SK-N-MC (cell line): ENCODE measurements at regions not wholly inside any gene's neighbourhood (a gene's known extent, or its start where the extent isn't known, plus 50 kb on each side); places are given as distances from the start of the nearest gene placed in this dataset.

Source experiments
- EZH2 ChIP-seq: fragments of 200-600 bp; sonication (generic); IDR thresholded peaks from one replicate; pipeline ENCODE4 v1.6.1; 2017; ENCODE audit warnings: antibody characterized with exemption
- FOXP2 ChIP-seq: optimal IDR thresholded peaks from 2 replicates; pipeline ENCODE3; 2011; ENCODE audit warnings: mild to moderate bottlenecking, moderate library complexity; ENCODE audit not compliant: insufficient read depth; ENCODE audit errors: extremely low read length, control extremely low read depth
- POLR2AphosphoS5 ChIP-seq: IDR thresholded peaks from 2 replicates; pipeline ENCODE4 v1.6.1; 2012; ENCODE audit warnings: mild to moderate bottlenecking, low read depth, low read length, borderline replicate concordance

DNA sequence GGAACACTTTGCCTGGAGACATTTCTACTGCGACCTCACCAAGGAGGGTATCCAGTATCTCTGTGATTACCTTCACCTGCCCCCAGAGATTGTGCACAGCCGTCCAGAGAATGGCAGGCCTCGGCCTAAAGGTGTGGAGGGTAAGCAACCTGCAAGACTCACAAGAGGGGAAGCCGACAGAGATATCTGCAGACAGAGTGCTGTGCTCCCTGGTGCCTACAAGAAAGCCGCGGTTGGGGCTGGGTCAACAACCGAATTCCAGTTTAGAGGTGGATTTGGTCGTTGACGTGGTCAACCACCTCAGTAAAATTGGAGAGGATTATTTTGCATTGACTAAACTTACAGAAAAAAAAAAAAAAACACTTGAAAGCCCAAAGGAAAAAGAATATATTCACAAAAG is 107.8 kb upstream of the ISL1 start:
- TF ChIP-seq EZH2 (no peak), POLR2AphosphoS5 (no peak), FOXP2 (no peak)
